ENCODE measurements at regions not wholly inside any gene's neighbourhood (a gene's known extent, or its start where the extent isn't known, plus 50 kb on each side); places are given as distances from the start of the nearest gene placed in this dataset.

GRCh38 chr9:11931751-11932150 lies 761.4 kb upstream of the TYRP1 start:
- WGBS (ENCODE audit: insufficient coverage), result 100% methylated on average over 2 of the region's 3 CpGs

GRCh38 chr9:11933926-11934325 lies 759.3 kb upstream of the TYRP1 start:
- H3K9me3 ChIP-seq (ENCODE audit: control extremely low read depth in 1 of 5, control insufficient read depth in 4 of 5, insufficient read depth in 2 of 5, low read depth in 1 of 5, low read length in 4 of 5), result no peaks in the 10 kb centered on the region
- POLR2A ChIA-PET, result no interaction called here
- DNase-seq, result no peak
- H3K36me3 ChIP-seq (ENCODE audit: control insufficient read depth in 4 of 4, insufficient read depth in 4 of 4, low read length in 3 of 4), result no peaks in the 10 kb centered on the region
- H3K27ac ChIP-seq (ENCODE audit: insufficient read depth in 1 of 2, low read depth in 1 of 2, low read length in 2 of 2, poor library complexity in 1 of 2, severe bottlenecking in 2 of 2), result no peak overlapping the region
- H3K27me3 ChIP-seq (replicated peaks in 2 of 5; ENCODE audit: control insufficient read depth in 4 of 5, insufficient read depth in 5 of 5, low read length in 4 of 5), result no peaks in the 10 kb centered on the region
- CTCF ChIA-PET, result no interaction called here
- no peaks in the 10 kb centered on the region for H3K4me1 ChIP-seq (ENCODE audit: control extremely low read depth in 1 of 4, control insufficient read depth in 4 of 4, insufficient read depth in 4 of 4, low read length in 3 of 4)
- no peak overlapping the region for H3K4me3 ChIP-seq (ENCODE audit: control insufficient read depth in 1 of 7, extremely low read depth in 1 of 7, insufficient read depth in 4 of 7, low read depth in 2 of 7, low read length in 6 of 7)

More at GRCh38 chr9:11931751-11932150, 761.4 kb upstream of the TYRP1 start:
- Histone ChIP-seq H3K36me3 (ENCODE audit: control insufficient read depth in 4 of 4, insufficient read depth in 4 of 4, low read length in 3 of 4) (no peaks in the 10 kb centered on the region), H3K27ac (ENCODE audit: insufficient read depth in 1 of 2, low read depth in 1 of 2, low read length in 2 of 2, poor library complexity in 1 of 2, severe bottlenecking in 2 of 2) (no peak overlapping the region), H3K27me3 (replicated peaks in 2 of 5; ENCODE audit: control insufficient read depth in 4 of 5, insufficient read depth in 5 of 5, low read length in 4 of 5) (no peaks in the 10 kb centered on the region), H3K4me1 (ENCODE audit: control extremely low read depth in 1 of 4, control insufficient read depth in 4 of 4, insufficient read depth in 4 of 4, low read length in 3 of 4) (no peaks in the 10 kb centered on the region), H3K9me3 (ENCODE audit: control extremely low read depth in 1 of 5, control insufficient read depth in 4 of 5, insufficient read depth in 2 of 5, low read depth in 1 of 5, low read length in 4 of 5) (no peaks in the 10 kb centered on the region), H3K4me3 (ENCODE audit: control insufficient read depth in 1 of 7, extremely low read depth in 1 of 7, insufficient read depth in 4 of 7, low read depth in 2 of 7, low read length in 6 of 7) (no peak overlapping the region)
- ChIA-PET POLR2A (no interaction called here), CTCF (no interaction called here)
- no peak for DNase-seq

GRCh38 chr9:11946531-11946930 lies 746.7 kb upstream of the TYRP1 start:
- Histone ChIP-seq H3K27me3 (replicated peaks in 2 of 5; ENCODE audit: control insufficient read depth in 4 of 5, insufficient read depth in 5 of 5, low read length in 4 of 5) (no peaks in the 10 kb centered on the region), H3K4me1 (ENCODE audit: control extremely low read depth in 1 of 4, control insufficient read depth in 4 of 4, insufficient read depth in 4 of 4, low read length in 3 of 4) (no peaks in the 10 kb centered on the region), H3K36me3 (ENCODE audit: control insufficient read depth in 4 of 4, insufficient read depth in 4 of 4, low read length in 3 of 4) (no peaks in the 10 kb centered on the region), H3K4me3 (ENCODE audit: control insufficient read depth in 1 of 7, extremely low read depth in 1 of 7, insufficient read depth in 4 of 7, low read depth in 2 of 7, low read length in 6 of 7) (no peak overlapping the region), H3K27ac (ENCODE audit: insufficient read depth in 1 of 2, low read depth in 1 of 2, low read length in 2 of 2, poor library complexity in 1 of 2, severe bottlenecking in 2 of 2) (no peak overlapping the region), H3K9me3 (ENCODE audit: control extremely low read depth in 1 of 5, control insufficient read depth in 4 of 5, insufficient read depth in 2 of 5, low read depth in 1 of 5, low read length in 4 of 5) (no peaks in the 10 kb centered on the region)
- DNase-seq, result no peak
- WGBS (ENCODE audit: insufficient coverage), result no CpG with 5 or more reads among the region's 1 CpG
- POLR2A ChIA-PET, result no interaction called here
- CTCF ChIA-PET, result no interaction called here

- ChIA-PET POLR2A (no interaction called here), CTCF (no interaction called here)
- Histone ChIP-seq H3K4me1 (ENCODE audit: control extremely low read depth in 1 of 4, control insufficient read depth in 4 of 4, insufficient read depth in 4 of 4, low read length in 3 of 4) (no peaks in the 10 kb centered on the region), H3K9me3 (ENCODE audit: control extremely low read depth in 1 of 5, control insufficient read depth in 4 of 5, insufficient read depth in 2 of 5, low read depth in 1 of 5, low read length in 4 of 5) (no peaks in the 10 kb centered on the region), H3K27me3 (replicated peaks in 2 of 5; ENCODE audit: control insufficient read depth in 4 of 5, insufficient read depth in 5 of 5, low read length in 4 of 5) (no peaks in the 10 kb centered on the region), H3K36me3 (ENCODE audit: control insufficient read depth in 4 of 4, insufficient read depth in 4 of 4, low read length in 3 of 4) (no peaks in the 10 kb centered on the region), H3K27ac (ENCODE audit: insufficient read depth in 1 of 2, low read depth in 1 of 2, low read length in 2 of 2, poor library complexity in 1 of 2, severe bottlenecking in 2 of 2) (no peak overlapping the region), H3K4me3 (ENCODE audit: control insufficient read depth in 1 of 7, extremely low read depth in 1 of 7, insufficient read depth in 4 of 7, low read depth in 2 of 7, low read length in 6 of 7) (no peak overlapping the region)
- no peak for DNase-seq
- WGBS (ENCODE audit: insufficient coverage), result no CpG with 5 or more reads among the region's 4 CpGs
Observed at GRCh38 chr9:11962327-11962726, 730.9 kb upstream of the TYRP1 start.

- 82% methylated on average over 4 of the region's 4 CpGs for WGBS (ENCODE audit: insufficient coverage)
- ChIA-PET POLR2A (no interaction called here), CTCF (no interaction called here)
Observed at GRCh38 chr9:11966786-11967185, 726.4 kb upstream of the TYRP1 start.

GRCh38 chr9:11968631-11969030 lies 724.6 kb upstream of the TYRP1 start:
- ChIA-PET POLR2A (no interaction called here), CTCF (no interaction called here)
- no peak overlapping the region for H3K27ac ChIP-seq (ENCODE audit: insufficient read depth in 1 of 2, low read depth in 1 of 2, low read length in 2 of 2, poor library complexity in 1 of 2, severe bottlenecking in 2 of 2)
- WGBS (ENCODE audit: insufficient coverage), result 86% methylated on average over 1 of the region's 1 CpG
- H3K36me3 ChIP-seq (ENCODE audit: control insufficient read depth in 4 of 4, insufficient read depth in 4 of 4, low read length in 3 of 4), result no peaks in the 10 kb centered on the region
- H3K9me3 ChIP-seq (ENCODE audit: control extremely low read depth in 1 of 5, control insufficient read depth in 4 of 5, insufficient read depth in 2 of 5, low read depth in 1 of 5, low read length in 4 of 5), result no peaks in the 10 kb centered on the region
- H3K4me3 ChIP-seq (ENCODE audit: control insufficient read depth in 1 of 7, extremely low read depth in 1 of 7, insufficient read depth in 4 of 7, low read depth in 2 of 7, low read length in 6 of 7), result no peak overlapping the region
- DNase-seq, result no peak
- H3K4me1 ChIP-seq (ENCODE audit: control extremely low read depth in 1 of 4, control insufficient read depth in 4 of 4, insufficient read depth in 4 of 4, low read length in 3 of 4), result no peaks in the 10 kb centered on the region
- H3K27me3 ChIP-seq (replicated peaks in 2 of 5; ENCODE audit: control insufficient read depth in 4 of 5, insufficient read depth in 5 of 5, low read length in 4 of 5), result no peaks in the 10 kb centered on the region

More at GRCh38 chr9:11966786-11967185, 726.4 kb upstream of the TYRP1 start:
- no peaks in the 10 kb centered on the region for H3K36me3 ChIP-seq (ENCODE audit: control insufficient read depth in 4 of 4, insufficient read depth in 4 of 4, low read length in 3 of 4)
- no peak for DNase-seq
- no peak overlapping the region for H3K4me3 ChIP-seq (ENCODE audit: control insufficient read depth in 1 of 7, extremely low read depth in 1 of 7, insufficient read depth in 4 of 7, low read depth in 2 of 7, low read length in 6 of 7)
- H3K27ac ChIP-seq (ENCODE audit: insufficient read depth in 1 of 2, low read depth in 1 of 2, low read length in 2 of 2, poor library complexity in 1 of 2, severe bottlenecking in 2 of 2), result no peak overlapping the region
- no peaks in the 10 kb centered on the region for H3K4me1 ChIP-seq (ENCODE audit: control extremely low read depth in 1 of 4, control insufficient read depth in 4 of 4, insufficient read depth in 4 of 4, low read length in 3 of 4)
- H3K9me3 ChIP-seq (ENCODE audit: control extremely low read depth in 1 of 5, control insufficient read depth in 4 of 5, insufficient read depth in 2 of 5, low read depth in 1 of 5, low read length in 4 of 5), result no peaks in the 10 kb centered on the region
- H3K27me3 ChIP-seq (replicated peaks in 2 of 5; ENCODE audit: control insufficient read depth in 4 of 5, insufficient read depth in 5 of 5, low read length in 4 of 5), result no peaks in the 10 kb centered on the region

- Histone ChIP-seq H3K9me3 (ENCODE audit: control extremely low read depth in 1 of 5, control insufficient read depth in 4 of 5, insufficient read depth in 2 of 5, low read depth in 1 of 5, low read length in 4 of 5) (no peaks in the 10 kb centered on the region), H3K27ac (ENCODE audit: insufficient read depth in 1 of 2, low read depth in 1 of 2, low read length in 2 of 2, poor library complexity in 1 of 2, severe bottlenecking in 2 of 2) (no peak overlapping the region), H3K4me3 (ENCODE audit: control insufficient read depth in 1 of 7, extremely low read depth in 1 of 7, insufficient read depth in 4 of 7, low read depth in 2 of 7, low read length in 6 of 7) (no peak overlapping the region), H3K36me3 (ENCODE audit: control insufficient read depth in 4 of 4, insufficient read depth in 4 of 4, low read length in 3 of 4) (no peaks in the 10 kb centered on the region), H3K4me1 (ENCODE audit: control extremely low read depth in 1 of 4, control insufficient read depth in 4 of 4, insufficient read depth in 4 of 4, low read length in 3 of 4) (no peaks in the 10 kb centered on the region), H3K27me3 (replicated peaks in 2 of 5; ENCODE audit: control insufficient read depth in 4 of 5, insufficient read depth in 5 of 5, low read length in 4 of 5) (no peaks in the 10 kb centered on the region)
- ChIA-PET POLR2A (no interaction called here), CTCF (no interaction called here)
- WGBS (ENCODE audit: insufficient coverage), result no CpG with 5 or more reads among the region's 1 CpG
- DNase-seq, result no peak
Observed at GRCh38 chr9:11973011-11973410, 720.2 kb upstream of the TYRP1 start.

GRCh38 chr9:11973511-11973910 lies 719.7 kb upstream of the TYRP1 start:
- WGBS (ENCODE audit: insufficient coverage), result no CpG with 5 or more reads among the region's 1 CpG
- H3K36me3 ChIP-seq (ENCODE audit: control insufficient read depth in 4 of 4, insufficient read depth in 4 of 4, low read length in 3 of 4), result no peaks in the 10 kb centered on the region
- DNase-seq, result no peak
- H3K9me3 ChIP-seq (ENCODE audit: control extremely low read depth in 1 of 5, control insufficient read depth in 4 of 5, insufficient read depth in 2 of 5, low read depth in 1 of 5, low read length in 4 of 5), result no peaks in the 10 kb centered on the region
- ChIA-PET POLR2A (no interaction called here), CTCF (no interaction called here)
- no peak overlapping the region for H3K4me3 ChIP-seq (ENCODE audit: control insufficient read depth in 1 of 7, extremely low read depth in 1 of 7, insufficient read depth in 4 of 7, low read depth in 2 of 7, low read length in 6 of 7)
- H3K27me3 ChIP-seq (replicated peaks in 2 of 5; ENCODE audit: control insufficient read depth in 4 of 5, insufficient read depth in 5 of 5, low read length in 4 of 5), result no peaks in the 10 kb centered on the region
- no peak overlapping the region for H3K27ac ChIP-seq (ENCODE audit: insufficient read depth in 1 of 2, low read depth in 1 of 2, low read length in 2 of 2, poor library complexity in 1 of 2, severe bottlenecking in 2 of 2)
- no peaks in the 10 kb centered on the region for H3K4me1 ChIP-seq (ENCODE audit: control extremely low read depth in 1 of 4, control insufficient read depth in 4 of 4, insufficient read depth in 4 of 4, low read length in 3 of 4)
